GM19455 (cell line): ENCODE measurements at regions not wholly inside any gene's neighbourhood (a gene's known extent, or its start where the extent isn't known, plus 50 kb on each side); places are given as distances from the start of the nearest gene placed in this dataset.

Source experiments
- ATAC-seq: cut with Tn5 transposase; IDR thresholded peaks from one replicate; pipeline ENCODE4 v1.9.1; 2021; ENCODE audit not compliant: unreplicated experiment

DNA sequence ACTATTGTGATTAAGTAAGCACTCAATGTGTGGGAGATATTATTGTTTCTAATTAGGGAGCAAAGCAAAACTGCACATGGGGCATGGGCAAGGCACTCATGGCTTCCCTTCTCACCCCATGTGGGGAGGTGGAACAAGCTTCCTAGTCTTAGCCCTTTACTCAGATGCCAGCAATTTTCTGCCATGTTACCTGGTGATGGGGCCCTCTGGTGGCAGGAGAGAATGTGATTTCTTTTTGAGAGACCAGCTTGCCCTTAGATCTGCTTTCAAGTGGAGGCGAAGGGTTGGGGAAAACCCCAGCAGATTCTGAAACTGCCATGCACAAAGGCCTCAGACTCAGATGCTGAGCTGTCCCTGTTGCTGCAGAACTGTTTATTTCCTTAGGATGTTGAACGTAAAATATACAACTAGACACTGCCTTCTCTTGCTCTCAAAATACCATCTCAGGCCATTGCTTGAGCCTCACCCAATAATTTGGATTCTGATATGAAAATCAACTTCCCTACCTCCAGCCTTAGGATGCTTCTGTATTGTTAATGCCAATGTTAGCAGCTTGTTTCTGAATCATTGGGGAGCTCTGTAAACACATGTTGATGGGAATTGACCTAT, 130.2 kb upstream of the TPRG1 start:
- ATAC-seq: peak; percentile 95

- ATAC-seq: no peak
Observed at GRCh38 chr3:189042832-189043231, 128.9 kb upstream of the TPRG1 start.

DNA sequence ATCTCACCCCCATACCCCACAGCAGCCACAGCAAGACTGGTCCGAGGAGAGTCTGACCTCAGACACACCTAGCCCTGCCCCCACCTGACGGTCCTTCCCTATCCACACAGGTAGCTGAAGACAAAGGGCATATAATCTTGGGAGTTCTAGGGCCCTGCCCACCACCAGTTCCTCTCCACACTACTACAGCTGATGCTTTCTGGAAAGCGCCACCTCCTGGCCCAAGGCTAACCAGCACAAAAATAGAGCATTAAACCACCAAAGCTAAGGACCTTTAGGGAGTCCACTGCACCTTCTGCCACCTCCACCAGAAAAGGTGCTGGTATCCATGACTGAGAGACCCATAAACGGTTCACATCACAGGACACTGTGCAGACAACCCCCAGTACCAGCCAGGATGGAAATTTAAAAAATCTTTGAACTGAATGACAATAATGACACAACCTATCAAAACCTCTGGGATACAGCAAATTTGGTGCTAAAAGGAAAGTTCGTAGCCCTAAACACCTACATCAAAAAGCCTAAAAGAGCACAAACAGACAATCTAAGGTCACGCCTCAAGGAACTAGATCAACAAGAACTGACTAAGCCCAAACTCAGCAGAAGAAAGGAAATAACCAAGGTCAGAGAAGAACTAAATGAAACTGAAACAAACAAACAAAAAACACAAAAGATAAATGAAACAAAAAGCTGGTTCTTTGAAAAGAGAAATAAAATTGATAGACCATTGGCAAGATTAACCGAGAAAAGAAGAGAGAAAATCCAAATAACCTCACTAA, 122.1 kb upstream of the TPRG1 start:
- ATAC-seq: no peak

GRCh38 chr3:189053322-189053721, 118.4 kb upstream of the TPRG1 start:
- ATAC-seq: no peak

GRCh38 chr3:189056646-189057335, 115.0 kb upstream of the TPRG1 start:
- ATAC-seq: no peak

GRCh38 chr3:189057369-189057768, 114.4 kb upstream of the TPRG1 start:
- ATAC-seq: no peak

- no peak for ATAC-seq
Observed at GRCh38 chr3:189058071-189058470, 113.7 kb upstream of the TPRG1 start.

DNA sequence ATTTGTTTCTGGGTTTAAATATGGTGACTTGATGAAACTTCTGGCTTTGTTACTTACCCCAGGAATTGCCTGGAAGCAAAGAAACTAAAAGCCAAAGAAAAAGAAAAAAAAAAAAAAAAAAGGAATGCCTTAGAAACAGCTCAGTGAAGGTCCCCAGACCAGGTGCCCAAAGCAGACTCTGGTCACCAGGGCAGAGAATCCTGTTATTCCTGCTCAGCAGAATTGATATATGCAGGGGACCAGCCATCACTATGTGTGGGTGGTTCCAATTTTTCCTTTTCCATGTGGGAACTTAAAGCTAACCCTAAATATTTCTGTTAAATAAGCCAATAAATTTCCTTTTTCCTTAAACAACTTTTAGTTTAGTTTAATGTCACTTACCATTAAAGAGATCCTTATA, 100.8 kb upstream of the TPRG1 start:
- ATAC-seq: no peak

DNA sequence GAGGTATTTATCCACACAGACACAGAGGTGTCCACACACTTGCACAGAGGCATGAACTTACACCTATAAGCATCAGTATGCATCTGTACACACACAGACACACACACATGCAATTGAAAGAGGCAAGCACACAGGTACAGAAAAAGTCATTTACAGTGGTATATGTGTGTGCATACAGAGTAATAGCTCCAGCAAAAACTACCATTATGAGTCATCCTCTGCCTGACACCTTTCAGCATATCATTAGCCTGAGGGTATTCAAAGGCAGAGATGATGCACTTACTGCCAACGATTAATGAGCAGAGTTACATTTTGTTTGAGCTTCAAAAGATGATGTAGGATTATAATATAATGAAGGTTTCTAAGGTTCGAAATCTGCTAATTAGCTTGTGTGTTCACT, 100.3 kb upstream of the TPRG1 start:
- ATAC-seq: no peak

- no peak for ATAC-seq
Observed at GRCh38 chr3:189076449-189076848, 95.3 kb upstream of the TPRG1 start.

GRCh38 chr3:189080745-189081144, 91.0 kb upstream of the TPRG1 start:
- ATAC-seq: no peak

GRCh38 chr3:189082666-189083427, 88.9 kb upstream of the TPRG1 start:
- ATAC-seq: no peak

- ATAC-seq: no peak
Observed at GRCh38 chr3:189084620-189085019, 87.2 kb upstream of the TPRG1 start.

DNA sequence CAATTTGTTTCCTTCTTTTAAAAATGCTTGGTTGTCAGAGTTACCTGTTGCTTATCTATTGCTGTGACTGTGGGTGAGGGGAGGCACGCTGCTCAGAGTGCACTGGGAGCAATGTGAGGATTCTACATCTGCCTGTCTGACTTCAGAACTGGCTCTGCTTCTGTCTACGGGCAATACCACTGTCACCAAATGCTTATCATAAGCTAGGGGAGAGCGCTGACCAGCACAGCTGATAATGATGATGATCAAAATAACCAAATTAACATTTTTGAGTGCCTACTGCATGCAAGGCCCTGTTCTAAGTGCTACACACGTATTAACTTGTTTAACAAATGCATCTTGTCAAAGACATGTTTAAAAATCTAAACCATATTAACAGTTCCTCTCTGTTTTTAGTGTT, 79.2 kb upstream of the TPRG1 start:
- no peak for ATAC-seq

- no peak for ATAC-seq
Observed at GRCh38 chr3:189094539-189094938, 77.2 kb upstream of the TPRG1 start.

DNA sequence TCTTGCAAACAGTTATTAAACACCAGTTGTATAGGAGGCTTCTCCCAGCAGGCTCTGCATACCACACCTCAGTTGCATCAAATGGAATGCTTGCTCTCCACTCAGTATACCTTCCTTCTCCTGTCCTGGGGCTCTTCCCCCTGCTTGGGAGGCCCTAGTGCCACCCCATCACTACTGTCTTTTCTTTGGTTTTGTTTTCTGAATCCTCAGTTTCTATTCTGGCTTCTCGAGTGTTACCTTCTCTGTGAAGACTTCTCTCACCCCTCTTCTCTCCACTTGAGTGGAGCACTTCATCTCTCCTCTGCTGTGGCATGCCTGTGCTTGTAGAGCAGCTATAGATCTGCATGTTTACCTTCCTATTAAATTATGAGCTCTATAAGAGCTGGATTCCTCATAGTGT, 75.7 kb upstream of the TPRG1 start:
- ATAC-seq: no peak

DNA sequence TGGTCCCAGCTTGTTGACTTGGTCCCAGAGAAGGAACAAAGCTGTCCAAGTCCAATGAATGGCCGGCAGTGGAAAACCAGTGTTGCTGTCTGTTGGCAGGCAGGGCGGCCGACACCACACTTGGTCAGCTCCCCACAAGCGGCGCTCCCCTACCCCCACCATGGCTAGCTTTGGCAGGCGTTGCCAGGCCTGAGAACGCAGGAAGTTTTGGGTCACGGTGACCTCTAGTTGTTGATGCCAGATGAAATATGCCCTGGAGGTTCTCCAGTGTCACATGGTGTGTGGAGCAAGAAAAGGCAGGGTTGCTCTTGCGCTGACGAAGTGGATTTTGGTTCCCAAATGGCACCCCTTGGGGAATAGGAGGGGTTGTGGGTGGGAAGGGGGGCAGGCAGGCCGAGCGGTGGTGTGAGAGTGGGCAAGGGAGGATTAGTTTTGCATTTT, 72.7 kb upstream of the TPRG1 start:
- no peak for ATAC-seq

GRCh38 chr3:189099505-189100290, 72.1 kb upstream of the TPRG1 start:
- no peak for ATAC-seq

- ATAC-seq: no peak
Observed at GRCh38 chr3:189100866-189101265, 70.9 kb upstream of the TPRG1 start.

GRCh38 chr3:189101594-189101993, 70.2 kb upstream of the TPRG1 start:
- no peak for ATAC-seq

DNA sequence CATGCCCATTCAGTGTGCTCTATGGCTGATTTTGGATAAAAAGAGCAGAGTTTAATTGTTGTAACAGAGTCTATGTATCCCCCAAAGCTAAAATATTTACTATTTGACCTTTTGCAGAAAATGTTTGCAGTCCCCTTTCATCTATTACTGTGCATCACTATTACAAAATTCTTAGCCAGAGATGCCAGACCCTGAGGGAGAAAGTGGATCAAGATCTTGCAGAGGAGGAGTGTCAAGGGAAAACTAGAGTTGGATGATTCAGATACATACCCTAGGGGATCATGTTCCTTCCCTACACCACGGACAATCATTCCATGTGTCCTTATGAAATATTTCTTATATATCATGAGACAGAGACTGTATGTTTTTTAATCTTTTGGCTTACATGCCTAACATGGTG, 68.6 kb upstream of the TPRG1 start:
- ATAC-seq: no peak
